AG10803 (cell line): ENCODE measurements at regions not wholly inside any gene's neighbourhood (a gene's known extent, or its start where the extent isn't known, plus 50 kb on each side); places are given as distances from the start of the nearest gene placed in this dataset.

Experiments used
- DNase-seq: peaks from one replicate; pipeline ENCODE4 v3.0.0; 2010; ENCODE audit warnings: low read depth
- H3K4me3 ChIP-seq: 2 replicates; pipeline ENCODE4 v1.5.1; 2011; ENCODE audit warnings: mild to moderate bottlenecking, low read length, control low read depth
- CTCF ChIP-seq: conservative IDR thresholded peaks from 2 replicates; pipeline ENCODE4 v1.5.1; 2011; ENCODE audit warnings: mild to moderate bottlenecking, low read length, control low read depth, inconsistent platforms

GRCh38 chr7:24026351-24026750, 257.6 kb upstream of the NPY start:
- DNase-seq: no peak
- no peak for TF ChIP-seq CTCF
- H3K4me3 ChIP-seq: no peak overlapping the region

GRCh38 chr7:24029068-24029467, 254.9 kb upstream of the NPY start:
- no peak for DNase-seq
- TF ChIP-seq CTCF: no peak
- H3K4me3 ChIP-seq: no peak overlapping the region

GRCh38 chr7:24034251-24034650, 249.7 kb upstream of the NPY start:
- TF ChIP-seq CTCF: no peak
- no peak overlapping the region for H3K4me3 ChIP-seq
- no peak for DNase-seq

GRCh38 chr7:24035366-24036032, 248.5 kb upstream of the NPY start:
- no peak for TF ChIP-seq CTCF
- peak overlapping the region; percentile 20; the same call in 1 of the 2 replicates for H3K4me3 ChIP-seq
- DNase-seq: no peak

- peak; percentile 6 for DNase-seq
- peak overlapping the region; percentile 20; the same call in 1 of the 2 replicates for H3K4me3 ChIP-seq
- TF ChIP-seq CTCF: no peak
Measured at GRCh38 chr7:24036033-24036412, 248.0 kb upstream of the NPY start.

GRCh38 chr7:24038993-24039392, 245.0 kb upstream of the NPY start:
- DNase-seq: no peak
- no peak overlapping the region for H3K4me3 ChIP-seq
- TF ChIP-seq CTCF: no peak

- H3K4me3 ChIP-seq: no peak overlapping the region
- no peak for DNase-seq
- TF ChIP-seq CTCF: no peak
Measured at GRCh38 chr7:24039991-24040624, 243.9 kb upstream of the NPY start.
